ENCODE measurements at regions not wholly inside any gene's neighbourhood (a gene's known extent, or its start where the extent isn't known, plus 50 kb on each side); places are given as distances from the start of the nearest gene placed in this dataset.
A peak's percentile ranks its signal among the peaks of the same experiment; 100 is the strongest.
"Not testable (repeated sequence)": the region's sequence is repeated elsewhere in the genome, so short reads cannot be mapped to it uniquely, and the experiment has no call there.

DNA sequence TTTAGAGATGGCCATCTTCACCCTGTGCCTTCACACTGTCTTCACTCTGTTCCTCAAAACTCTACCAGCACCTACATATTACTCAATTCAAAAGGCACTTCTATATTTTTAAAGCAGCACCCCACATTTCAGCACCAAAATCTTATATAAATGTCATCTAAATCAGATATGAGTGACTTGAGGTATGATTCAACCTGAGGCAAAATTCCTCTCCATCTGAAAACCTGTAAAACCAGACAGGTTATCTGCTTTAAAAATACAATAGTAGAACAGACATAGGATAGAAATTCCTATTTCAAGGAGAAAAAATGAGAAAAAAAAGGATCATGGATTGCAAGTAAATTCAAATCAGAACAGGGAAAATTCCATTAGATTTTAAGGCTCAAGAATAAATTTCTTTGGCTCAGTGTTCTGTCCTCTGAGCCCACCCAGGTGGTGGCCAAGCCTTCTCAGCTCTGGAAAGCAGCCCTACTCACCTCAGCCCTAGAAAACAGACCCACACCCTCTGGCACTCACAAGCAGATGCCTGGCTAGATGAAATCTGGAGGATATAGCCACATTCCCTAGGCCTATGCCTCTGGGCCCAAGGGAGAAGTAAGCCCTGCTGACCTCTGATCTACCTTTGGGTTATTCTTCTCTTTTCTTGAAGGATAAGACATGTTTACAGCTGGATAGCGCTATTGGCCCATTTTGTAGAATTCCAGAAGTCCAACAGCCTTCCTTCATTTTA lies 211.1 kb upstream of the XIST start:
- no peak for DNase-seq

DNA sequence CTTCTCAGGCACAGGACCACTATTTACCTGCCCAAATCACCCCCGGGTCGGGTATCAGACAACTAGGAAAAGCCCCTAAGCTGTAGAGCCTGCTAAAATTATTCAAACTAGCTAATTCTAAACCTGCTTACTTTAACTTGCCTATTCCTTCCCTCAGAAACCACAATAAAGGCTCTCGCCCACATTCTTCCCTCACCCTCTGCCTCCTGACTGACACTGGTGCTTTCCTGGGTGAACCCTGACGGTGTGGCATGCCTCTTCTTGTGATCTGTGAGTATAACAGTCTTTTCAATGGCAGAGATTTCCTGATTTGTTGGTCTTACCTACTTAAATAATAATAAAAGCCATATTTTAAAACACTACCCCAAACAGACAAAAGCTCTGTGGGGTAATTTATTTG lies 209.4 kb upstream of the XIST start:
- no peak for DNase-seq

- DNase-seq: no peak
Observed at GRCh38 chrX:74049126-74049525, 196.6 kb upstream of the XIST start.

DNA sequence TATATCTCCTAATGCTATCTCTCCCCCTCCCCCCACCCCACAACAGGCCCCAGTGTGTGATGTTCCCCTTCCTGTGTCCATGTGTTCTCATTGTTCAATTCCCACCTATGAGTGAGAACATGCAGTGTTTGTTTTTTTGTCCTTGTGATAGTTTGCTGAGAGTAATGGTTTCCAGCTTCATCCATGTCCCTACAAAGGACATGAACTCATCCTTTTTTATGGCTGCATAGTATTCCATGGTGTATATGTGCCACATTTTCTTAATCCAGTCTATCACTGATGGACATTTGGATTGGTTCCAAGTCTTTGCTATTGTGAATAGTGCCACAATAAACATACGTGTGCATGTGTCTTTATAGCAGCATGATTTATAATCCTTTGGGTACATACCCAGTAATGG lies 181.6 kb upstream of the XIST start:
- DNase-seq: not testable (repeated sequence)

DNA sequence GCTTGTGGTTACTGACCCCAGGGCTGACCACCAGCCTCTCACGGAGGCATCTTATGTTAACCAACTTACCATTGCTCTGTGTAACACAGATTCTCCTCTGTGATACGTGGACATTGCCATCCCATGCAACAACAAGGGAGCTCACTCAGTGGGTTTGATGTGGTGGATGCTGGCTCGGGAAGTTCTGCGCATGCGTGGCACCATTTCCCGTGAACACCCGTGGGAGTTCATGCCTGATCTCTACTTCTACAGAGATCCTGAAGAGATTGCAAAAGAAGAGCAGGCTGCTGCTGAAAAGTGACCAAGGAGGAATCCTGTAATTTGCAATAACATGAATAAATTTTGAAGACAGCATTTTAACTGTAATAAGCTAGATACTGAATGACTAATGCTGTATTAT lies 179.0 kb upstream of the XIST start:
- DNase-seq: not testable (repeated sequence)

- DNase-seq: not testable (repeated sequence)
Observed at GRCh38 chrX:74030766-74031165, 178.3 kb upstream of the XIST start.

GRCh38 chrX:74025145-74025544 lies 172.6 kb upstream of the XIST start:
- DNase-seq: not testable (repeated sequence)

DNA sequence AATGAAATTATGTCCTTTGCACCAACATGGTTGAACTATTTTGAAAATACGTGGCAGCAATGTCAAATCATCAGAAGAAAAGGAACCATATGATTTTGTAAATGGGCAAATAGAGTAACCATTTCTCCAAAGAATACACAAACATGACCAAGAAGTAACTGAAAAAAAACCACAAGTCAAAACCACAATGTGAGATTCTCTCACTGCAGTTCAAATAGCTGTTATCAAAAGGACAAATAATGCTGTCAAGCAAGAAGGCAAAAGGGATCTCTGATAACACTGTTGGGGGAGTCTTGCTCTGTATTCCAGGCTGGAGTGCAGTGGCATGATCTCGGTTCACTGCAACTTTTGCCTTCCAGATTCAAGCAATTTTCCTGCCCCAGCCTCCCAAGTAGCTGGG lies 170.7 kb upstream of the XIST start:
- DNase-seq: no peak

- DNase-seq: no peak
Observed at GRCh38 chrX:74018253-74018652, 165.7 kb upstream of the XIST start.

DNA sequence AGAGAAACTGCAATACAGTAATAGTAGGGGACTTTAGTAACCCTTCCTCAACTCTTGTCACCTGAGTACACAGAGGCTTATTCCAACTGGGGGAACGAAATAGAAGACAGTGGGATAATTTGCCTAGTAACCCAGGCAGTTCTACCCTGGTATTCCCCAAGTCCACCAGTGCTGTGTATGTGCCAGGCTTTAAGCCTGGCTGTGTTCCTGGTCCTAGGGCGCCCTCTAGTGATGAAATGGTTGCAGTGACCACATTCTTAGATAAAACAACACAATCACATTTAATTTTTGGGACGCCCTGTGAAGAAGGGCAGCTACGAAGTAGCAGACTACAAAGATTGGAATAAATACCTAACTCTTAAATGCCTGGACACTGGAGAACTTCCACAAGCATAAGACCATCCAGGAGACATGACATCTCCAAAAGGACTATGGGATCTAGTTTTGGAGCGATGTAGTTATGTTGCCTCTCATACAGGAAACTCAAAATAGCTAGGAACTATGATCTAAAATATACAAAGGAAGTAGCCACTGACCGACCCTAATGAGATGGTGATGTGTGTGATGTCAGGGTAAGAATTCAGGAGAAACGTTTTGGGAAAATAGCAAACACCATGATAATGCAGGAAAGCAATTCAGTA lies 163.0 kb upstream of the XIST start:
- peak; percentile 56 for DNase-seq

- DNase-seq: no peak
Observed at GRCh38 chrX:74009041-74009440, 156.5 kb upstream of the XIST start.

- no peak for DNase-seq
Observed at GRCh38 chrX:73992019-73992418, 139.5 kb upstream of the XIST start.

DNA sequence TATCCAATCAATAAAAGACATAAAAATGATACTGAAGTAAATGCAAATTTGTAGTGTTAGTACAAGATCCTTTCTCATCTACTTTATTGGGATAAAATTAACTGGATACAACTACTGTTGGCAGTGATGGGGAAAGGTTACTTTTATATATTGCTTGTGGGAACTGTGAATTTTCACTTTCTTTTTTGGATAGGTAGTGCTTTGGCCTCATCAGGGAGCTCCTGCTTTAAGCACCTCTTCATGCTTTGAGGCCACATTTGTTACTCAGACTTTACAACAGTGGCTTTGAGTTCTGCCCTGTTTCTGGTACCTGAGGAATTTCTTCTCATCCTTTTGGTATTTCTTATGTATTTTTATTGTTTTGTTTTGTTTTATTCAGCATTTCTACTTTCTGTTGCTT lies 134.7 kb upstream of the XIST start:
- DNase-seq: no peak

- DNase-seq: no peak
Observed at GRCh38 chrX:73979551-73980131, 127.1 kb upstream of the XIST start.

DNA sequence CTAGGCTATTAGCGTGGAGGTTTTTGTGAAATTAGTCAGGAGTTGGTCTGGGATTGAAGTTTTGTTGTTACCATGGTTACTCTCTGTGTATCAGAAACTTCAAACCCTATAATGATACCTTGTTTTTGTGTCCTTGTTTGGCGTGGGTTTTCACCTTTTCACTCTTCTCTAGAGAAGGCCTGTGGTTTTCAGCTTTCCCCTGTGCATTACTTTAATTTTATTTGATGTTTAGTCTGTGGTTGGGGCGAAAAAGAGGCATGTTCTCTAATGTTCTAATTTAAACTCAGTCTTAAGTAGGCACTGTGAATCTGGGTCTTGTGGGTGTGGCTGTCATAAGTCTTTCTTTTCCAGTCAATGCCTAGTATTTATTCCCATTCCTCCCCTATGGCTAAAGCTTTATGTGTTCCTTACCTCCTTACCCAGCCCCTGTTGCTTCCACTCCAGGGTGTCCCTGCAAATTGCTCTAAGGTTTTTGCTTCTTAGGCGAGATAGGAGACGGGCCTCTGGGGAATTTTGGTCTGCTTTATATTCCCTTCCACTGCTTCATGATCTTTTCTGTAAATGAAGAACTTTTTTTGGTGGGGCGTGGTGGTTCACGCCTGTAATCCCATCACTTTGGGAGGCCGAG lies 125.1 kb upstream of the XIST start:
- DNase-seq: no peak

- DNase-seq: not testable (repeated sequence)
Observed at GRCh38 chrX:73967461-73967860, 114.9 kb upstream of the XIST start.

DNA sequence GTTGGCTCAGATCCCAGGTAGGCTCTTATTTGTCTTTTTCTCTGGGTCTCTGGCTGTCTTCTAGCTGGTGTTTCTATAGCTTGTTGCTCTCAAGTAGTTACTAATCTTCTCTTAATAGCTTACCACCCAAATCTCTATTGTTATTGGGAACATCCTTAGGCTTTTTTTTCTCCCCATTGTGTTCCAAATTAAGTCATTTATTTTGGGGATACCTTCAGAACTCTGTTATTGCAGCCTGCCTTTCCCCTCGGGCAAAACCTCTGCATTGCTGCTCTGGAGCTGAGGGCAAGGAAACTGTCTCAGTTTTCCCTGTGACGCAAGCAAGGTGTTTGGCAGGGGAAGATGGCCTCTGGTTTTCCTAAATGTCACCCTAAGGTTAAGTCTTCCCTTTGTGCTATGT lies 113.3 kb upstream of the XIST start:
- no peak for DNase-seq

GRCh38 chrX:73964579-73964978 lies 112.1 kb upstream of the XIST start:
- DNase-seq: no peak

GRCh38 chrX:73963682-73964081 lies 111.2 kb upstream of the XIST start:
- no peak for DNase-seq

GRCh38 chrX:73962948-73963347 lies 110.4 kb upstream of the XIST start:
- DNase-seq: no peak

- DNase-seq: not testable (repeated sequence)
Observed at GRCh38 chrX:73961867-73962266, 109.4 kb upstream of the XIST start.

DNA sequence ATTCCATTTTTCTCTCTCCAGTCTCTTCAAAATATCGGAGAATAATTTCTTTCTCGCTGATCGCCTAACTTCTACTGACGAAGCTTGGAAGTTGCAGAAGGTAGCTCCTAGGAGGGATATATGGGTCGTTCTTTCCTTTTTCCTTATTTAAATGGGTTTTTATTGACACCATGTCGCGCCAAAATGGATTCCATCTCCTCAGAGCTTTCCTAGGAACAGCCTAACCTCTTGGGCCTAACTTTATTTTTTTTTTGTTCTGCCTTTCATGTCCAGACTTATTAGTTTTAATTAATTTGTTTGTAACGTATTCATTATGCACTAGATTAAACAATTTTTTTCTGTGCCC lies 92.0 kb upstream of the XIST start:
- DNase-seq: no peak

DNA sequence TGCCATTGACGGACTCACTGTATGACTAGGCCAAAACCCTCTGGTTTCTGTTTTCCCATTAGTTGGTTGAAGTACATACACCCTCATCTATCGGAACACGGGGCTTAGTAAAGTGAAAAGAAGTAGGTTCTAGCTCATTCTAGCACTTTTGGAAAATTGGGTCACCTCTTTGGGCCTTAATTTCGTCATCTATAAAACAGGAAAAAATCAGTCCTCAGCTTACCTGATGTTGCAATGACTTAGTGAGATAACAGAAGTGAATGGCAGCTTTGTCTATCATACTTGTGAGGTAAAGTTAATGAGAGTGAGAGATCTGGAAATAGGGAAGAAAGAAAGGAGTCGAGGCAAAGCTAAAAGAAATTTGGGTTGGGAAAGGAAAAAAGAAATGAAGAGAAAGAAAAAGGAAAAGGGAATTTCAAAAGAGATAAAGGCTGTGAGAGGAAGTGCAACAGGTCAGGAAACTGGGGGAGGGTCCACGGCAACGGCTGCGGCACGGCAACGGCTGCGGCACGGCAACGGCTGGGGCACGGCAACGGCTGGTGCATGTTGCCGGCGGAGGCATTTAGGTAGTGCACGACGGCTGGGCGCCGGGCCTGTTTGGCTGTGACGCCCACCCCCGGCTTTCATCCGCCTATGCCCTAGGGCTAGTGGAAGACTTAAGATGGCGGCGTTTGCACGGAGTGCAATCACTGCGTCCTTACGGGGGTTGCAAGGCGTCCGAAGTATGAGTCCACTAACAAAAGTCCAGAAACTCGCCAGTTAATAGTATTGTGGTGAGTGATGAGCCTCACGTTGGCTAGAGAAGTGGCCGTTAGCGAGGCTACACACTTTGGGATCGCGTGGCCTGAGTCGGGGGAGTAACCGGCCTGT lies 91.4 kb upstream of the XIST start:
- peak; percentile 88 for DNase-seq
